ENCODE measurements at regions not wholly inside any gene's neighbourhood (a gene's known extent, or its start where the extent isn't known, plus 50 kb on each side); places are given as distances from the start of the nearest gene placed in this dataset.

DNA sequence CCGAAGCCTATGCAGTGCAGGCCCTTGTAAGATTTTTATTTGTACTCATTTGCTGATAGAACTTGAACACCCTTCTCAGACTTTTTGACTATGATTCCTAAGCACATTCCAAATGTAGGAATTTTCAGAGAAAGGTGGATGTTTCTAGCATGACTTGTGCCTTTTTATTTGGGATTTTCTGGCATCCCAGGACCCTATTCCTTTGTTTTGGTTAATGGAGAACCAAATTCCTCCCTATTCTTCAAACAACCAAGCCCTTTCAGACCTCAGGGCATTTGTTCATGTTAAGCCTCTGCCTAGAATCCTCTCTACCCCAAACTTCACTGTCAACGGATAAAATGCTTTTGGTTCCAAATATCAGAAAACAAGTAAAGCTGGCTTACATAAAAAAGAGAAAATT is 371.1 kb downstream of the DDX10 start (continued):
- TF ChIP-seq ZNF282 (CRISPR knock-in tag; IDR thresholded peaks at IDR 0.05) (no peak), NR2C1 (IDR thresholded peaks at IDR 0.05) (no peak), NR2C1 (tag; IDR thresholded peaks at IDR 0.05) (no peak)
- TF ChIP-seq, protein P1, sequence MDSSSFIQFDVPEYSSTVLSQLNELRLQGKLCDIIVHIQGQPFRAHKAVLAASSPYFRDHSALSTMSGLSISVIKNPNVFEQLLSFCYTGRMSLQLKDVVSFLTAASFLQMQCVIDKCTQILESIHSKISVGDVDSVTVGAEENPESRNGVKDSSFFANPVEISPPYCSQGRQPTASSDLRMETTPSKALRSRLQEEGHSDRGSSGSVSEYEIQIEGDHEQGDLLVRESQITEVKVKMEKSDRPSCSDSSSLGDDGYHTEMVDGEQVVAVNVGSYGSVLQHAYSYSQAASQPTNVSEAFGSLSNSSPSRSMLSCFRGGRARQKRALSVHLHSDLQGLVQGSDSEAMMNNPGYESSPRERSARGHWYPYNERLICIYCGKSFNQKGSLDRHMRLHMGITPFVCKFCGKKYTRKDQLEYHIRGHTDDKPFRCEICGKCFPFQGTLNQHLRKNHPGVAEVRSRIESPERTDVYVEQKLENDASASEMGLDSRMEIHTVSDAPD (CRISPR knock-in tag; IDR thresholded peaks at IDR 0.05) = no peak
- TF ChIP-seq, protein P2, sequence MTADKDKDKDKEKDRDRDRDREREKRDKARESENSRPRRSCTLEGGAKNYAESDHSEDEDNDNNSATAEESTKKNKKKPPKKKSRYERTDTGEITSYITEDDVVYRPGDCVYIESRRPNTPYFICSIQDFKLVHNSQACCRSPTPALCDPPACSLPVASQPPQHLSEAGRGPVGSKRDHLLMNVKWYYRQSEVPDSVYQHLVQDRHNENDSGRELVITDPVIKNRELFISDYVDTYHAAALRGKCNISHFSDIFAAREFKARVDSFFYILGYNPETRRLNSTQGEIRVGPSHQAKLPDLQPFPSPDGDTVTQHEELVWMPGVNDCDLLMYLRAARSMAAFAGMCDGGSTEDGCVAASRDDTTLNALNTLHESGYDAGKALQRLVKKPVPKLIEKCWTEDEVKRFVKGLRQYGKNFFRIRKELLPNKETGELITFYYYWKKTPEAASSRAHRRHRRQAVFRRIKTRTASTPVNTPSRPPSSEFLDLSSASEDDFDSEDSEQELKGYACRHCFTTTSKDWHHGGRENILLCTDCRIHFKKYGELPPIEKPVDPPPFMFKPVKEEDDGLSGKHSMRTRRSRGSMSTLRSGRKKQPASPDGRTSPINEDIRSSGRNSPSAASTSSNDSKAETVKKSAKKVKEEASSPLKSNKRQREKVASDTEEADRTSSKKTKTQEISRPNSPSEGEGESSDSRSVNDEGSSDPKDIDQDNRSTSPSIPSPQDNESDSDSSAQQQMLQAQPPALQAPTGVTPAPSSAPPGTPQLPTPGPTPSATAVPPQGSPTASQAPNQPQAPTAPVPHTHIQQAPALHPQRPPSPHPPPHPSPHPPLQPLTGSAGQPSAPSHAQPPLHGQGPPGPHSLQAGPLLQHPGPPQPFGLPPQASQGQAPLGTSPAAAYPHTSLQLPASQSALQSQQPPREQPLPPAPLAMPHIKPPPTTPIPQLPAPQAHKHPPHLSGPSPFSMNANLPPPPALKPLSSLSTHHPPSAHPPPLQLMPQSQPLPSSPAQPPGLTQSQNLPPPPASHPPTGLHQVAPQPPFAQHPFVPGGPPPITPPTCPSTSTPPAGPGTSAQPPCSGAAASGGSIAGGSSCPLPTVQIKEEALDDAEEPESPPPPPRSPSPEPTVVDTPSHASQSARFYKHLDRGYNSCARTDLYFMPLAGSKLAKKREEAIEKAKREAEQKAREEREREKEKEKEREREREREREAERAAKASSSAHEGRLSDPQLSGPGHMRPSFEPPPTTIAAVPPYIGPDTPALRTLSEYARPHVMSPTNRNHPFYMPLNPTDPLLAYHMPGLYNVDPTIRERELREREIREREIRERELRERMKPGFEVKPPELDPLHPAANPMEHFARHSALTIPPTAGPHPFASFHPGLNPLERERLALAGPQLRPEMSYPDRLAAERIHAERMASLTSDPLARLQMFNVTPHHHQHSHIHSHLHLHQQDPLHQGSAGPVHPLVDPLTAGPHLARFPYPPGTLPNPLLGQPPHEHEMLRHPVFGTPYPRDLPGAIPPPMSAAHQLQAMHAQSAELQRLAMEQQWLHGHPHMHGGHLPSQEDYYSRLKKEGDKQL (CRISPR knock-in tag; IDR thresholded peaks at IDR 0.05; ENCODE audit: borderline replicate concordance) = no peak
